GM12891 (cell line): ENCODE measurements at regions not wholly inside any gene's neighbourhood (a gene's known extent, or its start where the extent isn't known, plus 50 kb on each side); places are given as distances from the start of the nearest gene placed in this dataset.

Experiments
- POLR2A ChIP-seq: IDR thresholded peaks from 2 replicates; pipeline ENCODE4 v1.6.1; 2011; ENCODE audit warnings: low read depth, low read length, control low read depth
- POLR2AphosphoS5 ChIP-seq: IDR thresholded peaks from 2 replicates; pipeline ENCODE4 v1.6.1; 2011; ENCODE audit warnings: low read depth, low read length, control low read depth
- POU2F2 ChIP-seq: IDR thresholded peaks from 2 replicates; pipeline ENCODE4 v1.6.1; 2011; ENCODE audit warnings: low read depth, mild to moderate bottlenecking, control low read depth, low read length, moderate library complexity
- SPI1 ChIP-seq: IDR thresholded peaks from 2 replicates; pipeline ENCODE4 v1.6.1; 2011; ENCODE audit warnings: low read depth, low read length, control low read depth
- TAF1 ChIP-seq: IDR thresholded peaks from 2 replicates; pipeline ENCODE4 v1.6.1; 2011; ENCODE audit warnings: low read depth, low read length, control low read depth

DNA sequence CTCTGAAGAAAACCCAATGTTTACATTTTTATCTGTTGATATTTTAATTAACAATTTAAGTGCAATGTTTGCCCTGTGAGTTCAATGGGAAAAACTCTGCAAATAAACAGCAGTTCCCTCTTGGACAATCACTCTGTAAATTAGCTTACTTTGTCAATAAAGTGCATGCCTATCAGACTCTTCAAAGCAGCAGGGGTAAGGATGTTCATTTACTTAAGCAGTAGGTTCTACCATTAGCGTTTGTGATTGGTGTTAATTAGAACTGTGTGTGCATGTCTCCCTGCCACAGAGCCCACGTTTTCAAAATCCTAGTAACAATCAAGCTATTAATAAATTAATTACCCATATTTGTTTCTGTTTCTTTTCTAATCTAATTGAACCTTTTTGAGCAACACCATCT lies 1921.6 kb upstream of the WWC1 start:
- TF ChIP-seq POLR2AphosphoS5 (no peak), TAF1 (no peak), POLR2A (no peak), SPI1 (no peak), POU2F2 (no peak)
